PC-9 (cell line): ENCODE measurements at regions not wholly inside any gene's neighbourhood (a gene's known extent, or its start where the extent isn't known, plus 50 kb on each side); places are given as distances from the start of the nearest gene placed in this dataset.

Source experiments
- EZH2 ChIP-seq: fragments of 200-600 bp; sonication (generic); IDR thresholded peaks from 2 replicates; pipeline ENCODE4 v1.8.0; 2017; ENCODE audit warnings: antibody characterized with exemption, low read depth
- TF ChIP-seq, protein P1 (sequence below): fragments of 200-600 bp; sonication (generic); conservative IDR thresholded peaks from 2 replicates; pipeline ENCODE4 v1.6.1; 2017; ENCODE audit warnings: mixed run types, antibody characterized with exemption, mild to moderate bottlenecking, moderate library complexity

DNA sequence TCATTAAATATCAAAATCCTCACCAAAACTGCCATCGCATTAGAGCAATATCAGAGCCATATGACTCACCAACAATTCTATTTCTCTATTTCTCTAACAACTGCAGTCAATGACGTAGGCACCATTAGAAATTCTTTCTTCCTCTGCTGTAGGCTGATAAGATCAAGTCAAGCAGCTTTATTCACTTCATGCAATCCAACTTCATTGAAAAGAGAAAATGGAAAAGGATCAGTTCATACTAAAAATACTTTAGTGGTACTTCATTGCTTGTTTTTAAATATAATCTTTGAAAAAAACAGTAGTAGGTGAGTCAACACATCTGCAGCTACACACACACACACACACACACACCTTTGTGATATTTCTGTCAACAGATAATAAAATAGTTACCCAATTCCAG is 345.3 kb upstream of the TENM3 start:
- TF ChIP-seq, protein P1, sequence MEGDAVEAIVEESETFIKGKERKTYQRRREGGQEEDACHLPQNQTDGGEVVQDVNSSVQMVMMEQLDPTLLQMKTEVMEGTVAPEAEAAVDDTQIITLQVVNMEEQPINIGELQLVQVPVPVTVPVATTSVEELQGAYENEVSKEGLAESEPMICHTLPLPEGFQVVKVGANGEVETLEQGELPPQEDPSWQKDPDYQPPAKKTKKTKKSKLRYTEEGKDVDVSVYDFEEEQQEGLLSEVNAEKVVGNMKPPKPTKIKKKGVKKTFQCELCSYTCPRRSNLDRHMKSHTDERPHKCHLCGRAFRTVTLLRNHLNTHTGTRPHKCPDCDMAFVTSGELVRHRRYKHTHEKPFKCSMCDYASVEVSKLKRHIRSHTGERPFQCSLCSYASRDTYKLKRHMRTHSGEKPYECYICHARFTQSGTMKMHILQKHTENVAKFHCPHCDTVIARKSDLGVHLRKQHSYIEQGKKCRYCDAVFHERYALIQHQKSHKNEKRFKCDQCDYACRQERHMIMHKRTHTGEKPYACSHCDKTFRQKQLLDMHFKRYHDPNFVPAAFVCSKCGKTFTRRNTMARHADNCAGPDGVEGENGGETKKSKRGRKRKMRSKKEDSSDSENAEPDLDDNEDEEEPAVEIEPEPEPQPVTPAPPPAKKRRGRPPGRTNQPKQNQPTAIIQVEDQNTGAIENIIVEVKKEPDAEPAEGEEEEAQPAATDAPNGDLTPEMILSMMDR: no peak
- no peak for TF ChIP-seq EZH2
